ENCODE measurements at regions not wholly inside any gene's neighbourhood (a gene's known extent, or its start where the extent isn't known, plus 50 kb on each side); places are given as distances from the start of the nearest gene placed in this dataset.

DNA sequence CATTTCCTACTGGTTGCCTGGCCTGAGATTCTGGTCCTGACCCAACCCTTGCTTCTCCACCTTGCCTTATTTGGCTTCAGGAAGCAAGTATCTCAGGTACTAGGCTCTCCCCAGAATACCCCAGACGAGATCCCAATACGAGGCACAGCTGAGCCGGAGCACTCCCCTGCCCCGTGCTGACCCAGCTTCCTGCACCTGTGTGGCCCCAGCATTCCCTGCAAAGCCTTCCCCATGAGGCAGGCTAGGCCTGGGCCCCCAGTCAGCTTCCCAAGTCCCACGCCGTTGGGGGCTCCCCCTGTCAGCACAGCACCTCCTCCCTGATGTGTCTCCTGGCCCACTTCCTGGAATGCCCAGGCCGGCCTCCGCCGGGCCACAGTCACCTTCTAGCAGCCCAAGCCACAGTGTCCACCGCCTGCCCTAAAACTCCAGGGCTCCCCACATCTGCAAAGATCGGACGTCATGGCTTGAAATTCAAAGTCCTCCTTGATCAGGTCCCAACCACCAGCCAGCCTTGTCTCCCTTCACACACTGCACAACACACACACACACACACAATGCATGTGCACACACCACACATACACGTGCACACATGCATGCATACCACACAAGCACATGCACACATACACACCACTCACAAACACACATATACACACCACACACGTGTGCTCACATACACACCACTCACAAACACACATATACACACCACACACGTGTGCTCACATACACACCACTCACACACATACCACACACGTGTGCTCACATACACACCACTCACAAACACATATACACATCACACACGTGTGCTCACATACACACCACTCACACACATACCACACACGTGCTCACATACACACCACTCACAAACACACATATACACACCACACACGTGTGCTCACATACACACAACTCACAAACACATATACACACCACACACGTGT lies 78.9 kb upstream of the FOXK1 start:
- no peak for TF ChIP-seq LEF1 (IDR thresholded peaks at IDR 0.05; ENCODE audit: borderline replicate concordance)
- TF ChIP-seq BHLHE40 (IDR thresholded peaks at IDR 0.05; ENCODE audit: borderline replicate concordance) = no peak
- TF ChIP-seq TARDBP (IDR thresholded peaks at IDR 0.05) = no peak
- no peak for TF ChIP-seq SUZ12 (IDR thresholded peaks at IDR 0.05)
- TF ChIP-seq SP1 (IDR thresholded peaks at IDR 0.05) = no peak
- no peak for TF ChIP-seq PKNOX1 (IDR thresholded peaks at IDR 0.05)
- TF ChIP-seq FOXM1 (IDR thresholded peaks at IDR 0.05; ENCODE audit: borderline replicate concordance) = no peak
- no peak for TF ChIP-seq ARNT (IDR thresholded peaks at IDR 0.05)
- TF ChIP-seq CTBP1 (IDR thresholded peaks at IDR 0.05; ENCODE audit: borderline replicate concordance) = no peak

Data from HEK293T (cell line).